Keratinocyte (primary cell): ENCODE measurements at regions not wholly inside any gene's neighbourhood (a gene's known extent, or its start where the extent isn't known, plus 50 kb on each side); places are given as distances from the start of the nearest gene placed in this dataset.

ENCODE experiments used
- EZH2 ChIP-seq: IDR thresholded peaks from one replicate; pipeline ENCODE4 v1.6.1; 2012; ENCODE audit warnings: inconsistent platforms, mild to moderate bottlenecking, low read length, moderate library complexity
- TF ChIP-seq, protein P1 (sequence below), 3 experiments: IDR thresholded peaks in 1 of 3; conservative IDR thresholded peaks in 1 of 3; optimal IDR thresholded peaks in 1 of 3; 2 replicates in 2 of 3; 3 replicates in 1 of 3; pipeline versions ENCODE3 to v1.5.1; 2011; ENCODE audit warnings: low read length in 3 of 3, mild to moderate bottlenecking in 3 of 3, moderate library complexity in 2 of 3, control low read depth in 1 of 3, inconsistent platforms in 1 of 3; ENCODE audit not compliant: insufficient read depth in 2 of 3; ENCODE audit errors: extremely low read depth in 1 of 3

DNA sequence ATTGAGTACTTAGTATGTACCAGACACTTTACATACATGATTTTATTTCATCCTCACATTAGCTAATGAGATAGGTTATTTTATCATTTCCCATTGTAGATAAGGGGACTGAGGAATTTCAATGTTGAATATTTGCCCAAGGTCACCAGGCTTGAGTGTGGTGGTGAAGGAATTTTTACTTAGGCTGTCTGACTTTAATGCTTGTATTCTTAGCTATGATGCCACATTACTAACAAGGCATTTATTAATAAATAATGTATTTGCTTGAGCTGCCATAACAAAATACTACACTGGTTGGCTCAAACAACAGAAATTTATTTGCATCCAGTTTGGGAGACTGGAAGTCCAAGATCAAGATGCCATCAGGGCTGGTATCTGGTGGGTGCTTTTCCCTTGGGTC, 250.9 kb downstream of the GPD2 start:
- TF ChIP-seq, protein P1, sequence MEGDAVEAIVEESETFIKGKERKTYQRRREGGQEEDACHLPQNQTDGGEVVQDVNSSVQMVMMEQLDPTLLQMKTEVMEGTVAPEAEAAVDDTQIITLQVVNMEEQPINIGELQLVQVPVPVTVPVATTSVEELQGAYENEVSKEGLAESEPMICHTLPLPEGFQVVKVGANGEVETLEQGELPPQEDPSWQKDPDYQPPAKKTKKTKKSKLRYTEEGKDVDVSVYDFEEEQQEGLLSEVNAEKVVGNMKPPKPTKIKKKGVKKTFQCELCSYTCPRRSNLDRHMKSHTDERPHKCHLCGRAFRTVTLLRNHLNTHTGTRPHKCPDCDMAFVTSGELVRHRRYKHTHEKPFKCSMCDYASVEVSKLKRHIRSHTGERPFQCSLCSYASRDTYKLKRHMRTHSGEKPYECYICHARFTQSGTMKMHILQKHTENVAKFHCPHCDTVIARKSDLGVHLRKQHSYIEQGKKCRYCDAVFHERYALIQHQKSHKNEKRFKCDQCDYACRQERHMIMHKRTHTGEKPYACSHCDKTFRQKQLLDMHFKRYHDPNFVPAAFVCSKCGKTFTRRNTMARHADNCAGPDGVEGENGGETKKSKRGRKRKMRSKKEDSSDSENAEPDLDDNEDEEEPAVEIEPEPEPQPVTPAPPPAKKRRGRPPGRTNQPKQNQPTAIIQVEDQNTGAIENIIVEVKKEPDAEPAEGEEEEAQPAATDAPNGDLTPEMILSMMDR (optimal IDR thresholded peaks at IDR 0.05 in 1 of 3, IDR thresholded peaks at IDR 0.05 in 1 of 3, conservative IDR thresholded peaks at IDR 0.05 in 1 of 3; ENCODE audit: extremely low read depth in 1 of 3, insufficient read depth in 2 of 3, low read length in 3 of 3): no peak
- no peak for TF ChIP-seq EZH2
